ENCODE measurements at regions not wholly inside any gene's neighbourhood (a gene's known extent, or its start where the extent isn't known, plus 50 kb on each side); places are given as distances from the start of the nearest gene placed in this dataset.

GRCh38 chr7:125254566-125254965 lies 324.9 kb upstream of the POT1 start:
- no peaks in the 10 kb centered on the region for H3K4me1 ChIP-seq (ENCODE audit: insufficient read depth, low read length)
- H3K27me3 ChIP-seq (ENCODE audit: control insufficient read depth in 1 of 2, insufficient read depth in 2 of 2, low read length in 2 of 2): no peaks in the 10 kb centered on the region
- peaks cover 0 to 4% of the 10 kb centered on the region in 2 experiments for H3K9me3 ChIP-seq (ENCODE audit: control insufficient read depth in 1 of 2, insufficient read depth in 1 of 2, low read length in 2 of 2)
- H3K27ac ChIP-seq (ENCODE audit: low read depth in 1 of 2, low read length in 2 of 2): no peak overlapping the region
- ATAC-seq (ENCODE audit: poor library complexity) (no peak), DNase-seq (no peak)
- H3K36me3 ChIP-seq (ENCODE audit: insufficient read depth, low read length): no peaks in the 10 kb centered on the region
- ChIA-PET POLR2A (no interaction called here), CTCF (no interaction called here)
- intact Hi-C loops (cut with DNase I, micrococcal nuclease): no loop called here
- Mint-ChIP-seq H3K4me1 (ENCODE audit: low read depth) (no peaks in the 10 kb centered on the region), H3K27ac (no peak overlapping the region), H3K9me3 (peaks cover 4% of the 10 kb centered on the region), H3K4me3 (no peak overlapping the region), H3K36me3 (ENCODE audit: low read depth) (no peaks in the 10 kb centered on the region), H3K27me3 (no peaks in the 10 kb centered on the region)
- no peak for TF ChIP-seq CTCF (IDR thresholded peaks at IDR 0.05)
- no peak overlapping the region for H3K4me3 ChIP-seq (ENCODE audit: low read length)

- no peak for DNase-seq
- no peaks in the 10 kb centered on the region for H3K4me1 Mint-ChIP-seq (ENCODE audit: low read depth)
- H3K4me3 ChIP-seq (ENCODE audit: low read length): no peak overlapping the region
- POLR2A ChIA-PET: no interaction called here
- no peak overlapping the region for H3K4me3 Mint-ChIP-seq
- no peaks in the 10 kb centered on the region for H3K27me3 Mint-ChIP-seq
- CTCF ChIA-PET: no interaction called here
- no peak for TF ChIP-seq CTCF (IDR thresholded peaks at IDR 0.05)
- H3K27ac Mint-ChIP-seq: no peak overlapping the region
- H3K4me1 ChIP-seq (ENCODE audit: insufficient read depth, low read length): no peaks in the 10 kb centered on the region
- H3K27ac ChIP-seq (ENCODE audit: low read depth in 1 of 2, low read length in 2 of 2): no peak overlapping the region
- H3K36me3 ChIP-seq (ENCODE audit: insufficient read depth, low read length): no peaks in the 10 kb centered on the region
- peaks cover 0 to 4% of the 10 kb centered on the region in 2 experiments for H3K9me3 ChIP-seq (ENCODE audit: control insufficient read depth in 1 of 2, insufficient read depth in 1 of 2, low read length in 2 of 2)
- H3K27me3 ChIP-seq (ENCODE audit: control insufficient read depth in 1 of 2, insufficient read depth in 2 of 2, low read length in 2 of 2): no peaks in the 10 kb centered on the region
- intact Hi-C loops (cut with DNase I, micrococcal nuclease): no loop called here
- peaks cover 4% of the 10 kb centered on the region for H3K9me3 Mint-ChIP-seq
- H3K36me3 Mint-ChIP-seq (ENCODE audit: low read depth): no peaks in the 10 kb centered on the region
- ATAC-seq (ENCODE audit: poor library complexity): no peak
Measured at GRCh38 chr7:125253452-125254190, 324.0 kb upstream of the POT1 start.

DNA sequence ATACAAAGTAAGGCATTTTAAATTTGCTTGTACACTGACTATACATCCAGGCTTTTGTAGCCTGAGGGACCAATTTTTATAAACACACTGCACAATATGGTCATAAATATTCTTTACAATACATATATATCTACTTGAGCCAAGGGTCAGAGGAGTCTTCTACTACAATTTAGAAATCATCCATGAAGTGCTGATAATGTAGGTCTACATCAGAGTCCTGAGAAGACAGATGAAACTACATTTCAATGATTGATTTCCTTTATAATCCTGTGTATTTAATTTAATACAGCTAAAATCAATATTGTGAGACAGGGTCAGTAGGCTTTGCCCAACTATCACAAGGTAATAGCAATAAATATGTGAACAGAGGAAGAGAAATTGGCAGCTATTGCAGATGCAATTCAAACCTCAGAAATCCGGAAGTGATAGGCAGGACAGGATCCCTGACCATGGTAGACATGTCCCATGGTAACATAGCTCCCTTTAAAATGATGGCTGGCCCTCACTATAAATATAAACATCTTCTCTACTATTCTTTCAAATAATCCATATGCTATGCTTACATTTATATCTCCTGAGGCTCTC lies 318.0 kb upstream of the POT1 start:
- no peak for TF ChIP-seq CTCF (IDR thresholded peaks at IDR 0.05)
- POLR2A ChIA-PET: no interaction called here
- intact Hi-C loops (cut with DNase I, micrococcal nuclease): no loop called here
- H3K27me3 ChIP-seq (ENCODE audit: control insufficient read depth in 1 of 2, insufficient read depth in 2 of 2, low read length in 2 of 2): no peaks in the 10 kb centered on the region
- H3K4me3 ChIP-seq (ENCODE audit: low read length): no peak overlapping the region
- H3K4me3 Mint-ChIP-seq: no peak overlapping the region
- H3K27ac Mint-ChIP-seq: no peak overlapping the region
- no peaks in the 10 kb centered on the region for H3K36me3 ChIP-seq (ENCODE audit: insufficient read depth, low read length)
- ATAC-seq (ENCODE audit: poor library complexity): no peak
- no peak for DNase-seq
- no peaks in the 10 kb centered on the region for H3K4me1 ChIP-seq (ENCODE audit: insufficient read depth, low read length)
- no peaks in the 10 kb centered on the region for H3K9me3 Mint-ChIP-seq
- CTCF ChIA-PET: no interaction called here
- peaks cover 0 to 4% of the 10 kb centered on the region in 2 experiments for H3K9me3 ChIP-seq (ENCODE audit: control insufficient read depth in 1 of 2, insufficient read depth in 1 of 2, low read length in 2 of 2)
- H3K4me1 Mint-ChIP-seq (ENCODE audit: low read depth): no peaks in the 10 kb centered on the region
- no peaks in the 10 kb centered on the region for H3K27me3 Mint-ChIP-seq
- H3K36me3 Mint-ChIP-seq (ENCODE audit: low read depth): no peaks in the 10 kb centered on the region
- H3K27ac ChIP-seq (ENCODE audit: low read depth in 1 of 2, low read length in 2 of 2): no peak overlapping the region

All from CD4-positive, alpha-beta T cell (primary cell).